Caco-2 (cell line): ENCODE measurements at regions not wholly inside any gene's neighbourhood (a gene's known extent, or its start where the extent isn't known, plus 50 kb on each side); places are given as distances from the start of the nearest gene placed in this dataset.

Experiments used
- BruUV-seq: library from RNA; stranded (reverse); fragments of 400-500 nt; replicated peaks from 2 replicates; lab custom pipeline; 2021; lab: Mats Ljungman, UMichigan
- CTCF ChIA-PET: fragments of 300-600 bp; sonication (Branson Sonifier 250); formaldehyde crosslinking; loops from one replicate; lab custom pipeline; 2022; ENCODE audit warnings: antibody characterized with exemption; lab: Charles Lee
- POLR2A ChIA-PET: fragments of 300-600 bp; sonication (Branson Sonifier 250); formaldehyde crosslinking; loops from one replicate; lab custom pipeline; 2022; ENCODE audit warnings: antibody characterized with exemption; lab: Charles Lee
- DNase-seq, 2 experiments: peaks; one replicate each; pipeline versions ENCODE4 v3.0.0 to v3.0.0-alpha.2; 2020 to 2022
- H3K27me3 ChIP-seq: replicated peaks from 2 replicates; pipeline ENCODE4 v1.6.0; 2011; ENCODE audit warnings: low read length; ENCODE audit not compliant: control insufficient read depth, insufficient read depth
- H3K36me3 ChIP-seq: 2 replicates; pipeline ENCODE4 v1.5.1; 2011; ENCODE audit warnings: low read length; ENCODE audit not compliant: control insufficient read depth, insufficient read depth
- H3K4me1 ChIP-seq: fragments of 250-450 bp; sonication (Bioruptor Pico); 2 replicates; pipeline ENCODE4 v1.5.1; 2020; ENCODE audit warnings: mild to moderate bottlenecking
- H3K4me3 ChIP-seq: 2 replicates; pipeline ENCODE4 v1.5.1; 2011; ENCODE audit warnings: low read depth, mild to moderate bottlenecking, control low read depth, low read length
- H3K9me3 ChIP-seq: fragments of 250-450 bp; sonication (Bioruptor Pico); 2 replicates; pipeline ENCODE4 v1.5.1; 2020; ENCODE audit warnings: mild to moderate bottlenecking, moderate library complexity
- H3K27ac Mint-ChIP-seq: one replicate; pipeline ENCODE4 v1.8.0; 2022; ENCODE audit warnings: mixed read lengths; ENCODE audit not compliant: unreplicated experiment
- H3K27me3 Mint-ChIP-seq: one replicate; pipeline ENCODE4 v1.8.0; 2022; ENCODE audit warnings: mixed read lengths; ENCODE audit not compliant: insufficient read depth, unreplicated experiment
- H3K36me3 Mint-ChIP-seq: one replicate; pipeline ENCODE4 v1.8.0; 2022; ENCODE audit warnings: mild to moderate bottlenecking, mixed read lengths; ENCODE audit not compliant: insufficient read depth, unreplicated experiment
- H3K4me1 Mint-ChIP-seq: one replicate; pipeline ENCODE4 v1.8.0; 2022; ENCODE audit warnings: low read depth, mixed read lengths; ENCODE audit not compliant: unreplicated experiment
- H3K4me3 Mint-ChIP-seq: one replicate; pipeline ENCODE4 v1.8.0; 2022; ENCODE audit warnings: mild to moderate bottlenecking, moderate library complexity, mixed read lengths; ENCODE audit not compliant: unreplicated experiment
- H3K9me3 Mint-ChIP-seq: one replicate; pipeline ENCODE4 v1.8.0; 2022; ENCODE audit warnings: mixed read lengths; ENCODE audit not compliant: unreplicated experiment
- CTCF ChIP-seq, 2 experiments: fragments of 200-600 bp in 1 of 2; IDR thresholded peaks; 1 replicate in 1 of 2; 2 replicates in 1 of 2; pipeline versions ENCODE4 v1.5.1 to v1.8.0; 2011 to 2022; ENCODE audit warnings: antibody characterized with exemption in 1 of 2, control low read depth in 1 of 2, inconsistent platforms in 1 of 2, low read depth in 1 of 2, low read length in 1 of 2, mild to moderate bottlenecking in 1 of 2, moderate library complexity in 1 of 2; ENCODE audit not compliant: insufficient read depth in 1 of 2, severe bottlenecking in 1 of 2, unreplicated experiment in 1 of 2
- intact Hi-C: fragments of 100-400 bp; cut with micrococcal nuclease; formaldehyde crosslinking; loops from one replicate; pipeline ENCODE4 v1.10.0; 2022; ENCODE audit not compliant: unreplicated experiment

GRCh38 chr9:78422309-78422708 lies 125.4 kb downstream of the PSAT1 start:
- no peak for TF ChIP-seq CTCF (IDR thresholded peaks at IDR 0.05; ENCODE audit: insufficient read depth in 1 of 2, low read depth in 1 of 2, low read length in 1 of 2, severe bottlenecking in 1 of 2, unreplicated experiment in 1 of 2)
- no peak overlapping the region for H3K4me3 ChIP-seq
- intact Hi-C loops, result no loop called here
- Mint-ChIP-seq H3K27me3 (no peaks in the 10 kb centered on the region), H3K4me3 (no peak overlapping the region), H3K9me3 (no peaks in the 10 kb centered on the region), H3K27ac (no peak overlapping the region), H3K36me3 (no peaks in the 10 kb centered on the region), H3K4me1 (no peaks in the 10 kb centered on the region)
- H3K27me3 ChIP-seq, result no peaks in the 10 kb centered on the region
- no peaks in the 10 kb centered on the region for H3K36me3 ChIP-seq
- H3K9me3 ChIP-seq, result no peaks in the 10 kb centered on the region
- no peak for DNase-seq
- ChIA-PET POLR2A (no interaction called here), CTCF (no interaction called here)
- no peaks in the 10 kb centered on the region for H3K4me1 ChIP-seq
- no TSS peak for BruUV-seq

- Histone ChIP-seq H3K27me3 (no peaks in the 10 kb centered on the region), H3K4me1 (no peaks in the 10 kb centered on the region), H3K9me3 (no peaks in the 10 kb centered on the region), H3K4me3 (no peak overlapping the region), H3K36me3 (no peaks in the 10 kb centered on the region)
- ChIA-PET POLR2A (no interaction called here), CTCF (no interaction called here)
- no peaks in the 10 kb centered on the region for H3K36me3 Mint-ChIP-seq
- H3K4me3 Mint-ChIP-seq, result no peak overlapping the region
- no peaks in the 10 kb centered on the region for H3K4me1 Mint-ChIP-seq
- BruUV-seq, result no TSS peak
- no peaks in the 10 kb centered on the region for H3K27me3 Mint-ChIP-seq
- H3K27ac Mint-ChIP-seq, result no peak overlapping the region
- H3K9me3 Mint-ChIP-seq, result no peaks in the 10 kb centered on the region
- no peak for DNase-seq
- TF ChIP-seq CTCF (IDR thresholded peaks at IDR 0.05; ENCODE audit: insufficient read depth in 1 of 2, low read depth in 1 of 2, low read length in 1 of 2, severe bottlenecking in 1 of 2, unreplicated experiment in 1 of 2), result no peak
- intact Hi-C loops, result no loop called here
These were observed 127.4 kb downstream of the PSAT1 start for GRCh38 chr9:78424299-78424698.

GRCh38 chr9:78428640-78429039 lies 131.7 kb downstream of the PSAT1 start:
- DNase-seq, result no peak
- Histone ChIP-seq H3K4me1 (no peaks in the 10 kb centered on the region), H3K4me3 (no peak overlapping the region), H3K9me3 (no peaks in the 10 kb centered on the region), H3K27me3 (no peaks in the 10 kb centered on the region), H3K36me3 (no peaks in the 10 kb centered on the region)
- ChIA-PET CTCF (no interaction called here), POLR2A (no interaction called here)
- H3K4me3 Mint-ChIP-seq, result no peak overlapping the region
- no TSS peak for BruUV-seq
- intact Hi-C loops, result no loop called here
- no peak overlapping the region for H3K27ac Mint-ChIP-seq
- H3K4me1 Mint-ChIP-seq, result no peaks in the 10 kb centered on the region
- no peaks in the 10 kb centered on the region for H3K27me3 Mint-ChIP-seq
- H3K9me3 Mint-ChIP-seq, result no peaks in the 10 kb centered on the region
- TF ChIP-seq CTCF (IDR thresholded peaks at IDR 0.05; ENCODE audit: insufficient read depth in 1 of 2, low read depth in 1 of 2, low read length in 1 of 2, severe bottlenecking in 1 of 2, unreplicated experiment in 1 of 2), result no peak
- H3K36me3 Mint-ChIP-seq, result no peaks in the 10 kb centered on the region
